ENCODE measurements at regions not wholly inside any gene's neighbourhood (a gene's known extent, or its start where the extent isn't known, plus 50 kb on each side); places are given as distances from the start of the nearest gene placed in this dataset.

- Histone ChIP-seq H3K27me3 (ENCODE audit: insufficient read depth, insufficient read length) (no peaks in the 10 kb centered on the region), H3K4me1 (ENCODE audit: insufficient read depth, insufficient read length) (no peaks in the 10 kb centered on the region), H3K9ac (ENCODE audit: insufficient read length, low read depth) (no peak overlapping the region), H3K36me3 (ENCODE audit: insufficient read depth, insufficient read length, low read length) (no peaks in the 10 kb centered on the region), H3K9me3 (ENCODE audit: insufficient read depth, low read length) (peaks cover 13% of the 10 kb centered on the region; the same call in 1 of the 2 replicates), H3K4me3 (ENCODE audit: insufficient read length, low read depth) (no peak overlapping the region)
- no peak for DNase-seq (ENCODE audit: low read depth, low spot score)
- no peak for TF ChIP-seq SUZ12 (IDR thresholded peaks at IDR 0.05; ENCODE audit: extremely low read depth, insufficient read depth, insufficient read length)
Measured at GRCh38 chr2:82089518-82089917, 1785.0 kb upstream of the LRRTM1 start.

- H3K9me3 ChIP-seq (ENCODE audit: insufficient read depth, low read length) = peaks cover 13% of the 10 kb centered on the region; the same call in 1 of the 2 replicates
- H3K4me3 ChIP-seq (ENCODE audit: insufficient read length, low read depth) = no peak overlapping the region
- no peak for DNase-seq (ENCODE audit: low read depth, low spot score)
- no peak overlapping the region for H3K9ac ChIP-seq (ENCODE audit: insufficient read length, low read depth)
- H3K36me3 ChIP-seq (ENCODE audit: insufficient read depth, insufficient read length, low read length) = no peaks in the 10 kb centered on the region
- no peak for TF ChIP-seq ZNF274 (IDR thresholded peaks at IDR 0.05; ENCODE audit: low read depth, low read length)
- no peak for TF ChIP-seq YY1 (IDR thresholded peaks at IDR 0.05; ENCODE audit: insufficient read depth, insufficient read length)
- no peak for TF ChIP-seq SUZ12 (IDR thresholded peaks at IDR 0.05; ENCODE audit: extremely low read depth, insufficient read depth, insufficient read length)
- no peaks in the 10 kb centered on the region for H3K27me3 ChIP-seq (ENCODE audit: insufficient read depth, insufficient read length)
- H3K4me1 ChIP-seq (ENCODE audit: insufficient read depth, insufficient read length) = no peaks in the 10 kb centered on the region
Measured at GRCh38 chr2:82084679-82085392, 1780.3 kb upstream of the LRRTM1 start.

GRCh38 chr2:82075875-82076274 is 1771.3 kb upstream of the LRRTM1 start:
- no peaks in the 10 kb centered on the region for H3K4me1 ChIP-seq (ENCODE audit: insufficient read depth, insufficient read length)
- no peaks in the 10 kb centered on the region for H3K36me3 ChIP-seq (ENCODE audit: insufficient read depth, insufficient read length, low read length)
- no peak overlapping the region for H3K9ac ChIP-seq (ENCODE audit: insufficient read length, low read depth)
- TF ChIP-seq SUZ12 (IDR thresholded peaks at IDR 0.05; ENCODE audit: extremely low read depth, insufficient read depth, insufficient read length) = no peak
- no peak for TF ChIP-seq YY1 (IDR thresholded peaks at IDR 0.05; ENCODE audit: insufficient read depth, insufficient read length)
- TF ChIP-seq ZNF274 (IDR thresholded peaks at IDR 0.05; ENCODE audit: low read depth, low read length) = no peak
- no peaks in the 10 kb centered on the region for H3K27me3 ChIP-seq (ENCODE audit: insufficient read depth, insufficient read length)
- no peaks in the 10 kb centered on the region for H3K9me3 ChIP-seq (ENCODE audit: insufficient read depth, low read length)
- no peak overlapping the region for H3K4me3 ChIP-seq (ENCODE audit: insufficient read length, low read depth)
- DNase-seq (ENCODE audit: low read depth, low spot score) = no peak

- Histone ChIP-seq H3K9me3 (ENCODE audit: insufficient read depth, low read length) (no peaks in the 10 kb centered on the region), H3K4me1 (ENCODE audit: insufficient read depth, insufficient read length) (no peaks in the 10 kb centered on the region), H3K9ac (ENCODE audit: insufficient read length, low read depth) (no peak overlapping the region), H3K4me3 (ENCODE audit: insufficient read length, low read depth) (no peak overlapping the region), H3K36me3 (ENCODE audit: insufficient read depth, insufficient read length, low read length) (no peaks in the 10 kb centered on the region), H3K27me3 (ENCODE audit: insufficient read depth, insufficient read length) (no peaks in the 10 kb centered on the region)
- no peak for TF ChIP-seq YY1 (IDR thresholded peaks at IDR 0.05; ENCODE audit: insufficient read depth, insufficient read length)
- no peak for TF ChIP-seq SUZ12 (IDR thresholded peaks at IDR 0.05; ENCODE audit: extremely low read depth, insufficient read depth, insufficient read length)
- TF ChIP-seq ZNF274 (IDR thresholded peaks at IDR 0.05; ENCODE audit: low read depth, low read length) = no peak
- peak; percentile 44 for DNase-seq (ENCODE audit: low read depth, low spot score)
Measured at GRCh38 chr2:82062463-82062862, 1757.9 kb upstream of the LRRTM1 start.

- no peaks in the 10 kb centered on the region for H3K27me3 ChIP-seq (ENCODE audit: insufficient read depth, insufficient read length)
- H3K36me3 ChIP-seq (ENCODE audit: insufficient read depth, insufficient read length, low read length) = no peaks in the 10 kb centered on the region
- DNase-seq (ENCODE audit: low read depth, low spot score) = no peak
- TF ChIP-seq SUZ12 (IDR thresholded peaks at IDR 0.05; ENCODE audit: extremely low read depth, insufficient read depth, insufficient read length) (no peak), YY1 (IDR thresholded peaks at IDR 0.05; ENCODE audit: insufficient read depth, insufficient read length) (no peak), ZNF274 (IDR thresholded peaks at IDR 0.05; ENCODE audit: low read depth, low read length) (no peak)
- no peak overlapping the region for H3K9ac ChIP-seq (ENCODE audit: insufficient read length, low read depth)
- H3K9me3 ChIP-seq (ENCODE audit: insufficient read depth, low read length) = no peaks in the 10 kb centered on the region
- H3K4me3 ChIP-seq (ENCODE audit: insufficient read length, low read depth) = no peak overlapping the region
- H3K4me1 ChIP-seq (ENCODE audit: insufficient read depth, insufficient read length) = no peaks in the 10 kb centered on the region
Measured at GRCh38 chr2:82055846-82056245, 1751.3 kb upstream of the LRRTM1 start.

- no peak for DNase-seq (ENCODE audit: low read depth, low spot score)
- H3K4me1 ChIP-seq (ENCODE audit: insufficient read depth, insufficient read length) = no peaks in the 10 kb centered on the region
- no peak overlapping the region for H3K4me3 ChIP-seq (ENCODE audit: insufficient read length, low read depth)
- H3K9me3 ChIP-seq (ENCODE audit: insufficient read depth, low read length) = no peaks in the 10 kb centered on the region
- H3K27me3 ChIP-seq (ENCODE audit: insufficient read depth, insufficient read length) = no peaks in the 10 kb centered on the region
- H3K36me3 ChIP-seq (ENCODE audit: insufficient read depth, insufficient read length, low read length) = no peaks in the 10 kb centered on the region
- H3K9ac ChIP-seq (ENCODE audit: insufficient read length, low read depth) = no peak overlapping the region
- TF ChIP-seq SUZ12 (IDR thresholded peaks at IDR 0.05; ENCODE audit: extremely low read depth, insufficient read depth, insufficient read length) = no peak
- no peak for TF ChIP-seq ZNF274 (IDR thresholded peaks at IDR 0.05; ENCODE audit: low read depth, low read length)
- TF ChIP-seq YY1 (IDR thresholded peaks at IDR 0.05; ENCODE audit: insufficient read depth, insufficient read length) = no peak
Measured at GRCh38 chr2:82043867-82044266, 1739.3 kb upstream of the LRRTM1 start.

- TF ChIP-seq ZNF274 (IDR thresholded peaks at IDR 0.05; ENCODE audit: low read depth, low read length) (no peak), YY1 (IDR thresholded peaks at IDR 0.05; ENCODE audit: insufficient read depth, insufficient read length) (no peak), SUZ12 (IDR thresholded peaks at IDR 0.05; ENCODE audit: extremely low read depth, insufficient read depth, insufficient read length) (no peak)
- Histone ChIP-seq H3K4me3 (ENCODE audit: insufficient read length, low read depth) (no peak overlapping the region), H3K27me3 (ENCODE audit: insufficient read depth, insufficient read length) (no peaks in the 10 kb centered on the region), H3K9me3 (ENCODE audit: insufficient read depth, low read length) (0 out of 2 replicates have a peak, but pooled peaks cover under 1% of the 10 kb centered on the region), H3K4me1 (ENCODE audit: insufficient read depth, insufficient read length) (no peaks in the 10 kb centered on the region), H3K36me3 (ENCODE audit: insufficient read depth, insufficient read length, low read length) (no peaks in the 10 kb centered on the region), H3K9ac (ENCODE audit: insufficient read length, low read depth) (no peak overlapping the region)
- no peak for DNase-seq (ENCODE audit: low read depth, low spot score)
Measured at GRCh38 chr2:82027921-82028615, 1723.5 kb upstream of the LRRTM1 start.

Data from NT2/D1 (cell line).